ENCODE measurements at regions not wholly inside any gene's neighbourhood (a gene's known extent, or its start where the extent isn't known, plus 50 kb on each side); places are given as distances from the start of the nearest gene placed in this dataset.

- TF ChIP-seq CTCF (IDR thresholded peaks at IDR 0.05) (no peak), POLR2A (IDR thresholded peaks at IDR 0.05) (no peak)
These were observed 121.8 kb upstream of the C1orf174 start for GRCh38 chr1:4021974-4022268.
